B cell (primary cell): ENCODE measurements at regions not wholly inside any gene's neighbourhood (a gene's known extent, or its start where the extent isn't known, plus 50 kb on each side); places are given as distances from the start of the nearest gene placed in this dataset.

Experiments used
- ATAC-seq: fragments of 200-7000 bp; cut with Tn5 transposase; one replicate; pipeline ENCODE4 v1.10.0; 2021; ENCODE audit warnings: low read depth, mild to moderate bottlenecking, moderate number of reproducible peaks, moderate library complexity
- CTCF ChIA-PET: fragments of 350-600 bp; sonication (Branson Sonifier 250); formaldehyde crosslinking; loops from one replicate; lab custom pipeline; 2021; ENCODE audit warnings: antibody characterized with exemption, inconsistent platforms; lab: Charles Lee
- POLR2A ChIA-PET: fragments of 350-600 bp; sonication (Branson Sonifier 250); formaldehyde crosslinking; loops from one replicate; lab custom pipeline; 2021; ENCODE audit warnings: antibody characterized with exemption; lab: Charles Lee
- DNase-seq: peaks from one replicate; pipeline ENCODE4 v3.0.0; 2013
- H2AFZ ChIP-seq: 2 replicates; pipeline ENCODE4 v1.6.1; 2012; ENCODE audit warnings: mild to moderate bottlenecking, low read depth, low read length; ENCODE audit not compliant: insufficient read depth, poor library complexity, severe bottlenecking
- H3K27ac ChIP-seq, 2 donors: 1 replicate in 1 of 2; 2 replicates in 1 of 2; pipeline ENCODE4 v1.5.1; 2012 to 2013; ENCODE audit warnings: low read length in 2 of 2, mild to moderate bottlenecking in 2 of 2, moderate library complexity in 1 of 2
- H3K27me3 ChIP-seq, 4 experiments: fragments of 200-600 bp in 1 of 4; sonication (generic) in 1 of 4; replicated peaks in 1 of 4; 1 replicate in 2 of 4; 2 replicates in 2 of 4; pipeline versions ENCODE4 v1.6.1 to v1.7.0; 2013 to 2016; ENCODE audit warnings: low read length in 3 of 4, mild to moderate bottlenecking in 2 of 4, mixed read lengths in 1 of 4, moderate library complexity in 1 of 4; ENCODE audit not compliant: insufficient read depth in 4 of 4, control insufficient read depth in 3 of 4; ENCODE audit errors: control extremely low read depth in 1 of 4
- H3K36me3 ChIP-seq, 2 experiments: replicated peaks in 1 of 2; 1 replicate in 1 of 2; 2 replicates in 1 of 2; pipeline versions ENCODE4 v1.6.1 to v1.7.1; 2013; ENCODE audit warnings: low read length in 1 of 2; ENCODE audit not compliant: insufficient read depth in 2 of 2, control insufficient read depth in 1 of 2; ENCODE audit errors: control extremely low read depth in 1 of 2, extremely low read depth in 1 of 2
- H3K4me1 ChIP-seq, 2 donors: fragments of 200-600 bp in 1 of 2; sonication (generic) in 1 of 2; 1 replicate in 1 of 2; 2 replicates in 1 of 2; pipeline versions ENCODE4 v1.5.1 to v1.6.1; 2013 to 2017; ENCODE audit warnings: low read length in 2 of 2; ENCODE audit not compliant: control insufficient read depth in 2 of 2, insufficient read depth in 2 of 2
- H3K4me2 ChIP-seq: replicated peaks from 2 replicates; pipeline ENCODE3; 2012; ENCODE audit warnings: mild to moderate bottlenecking, low read depth, low read length; ENCODE audit not compliant: poor library complexity, severe bottlenecking
- H3K4me3 ChIP-seq, 5 experiments: fragments of 200-600 bp in 1 of 5; sonication (generic) in 1 of 5; 1 replicate in 3 of 5; 2 replicates in 2 of 5; pipeline versions ENCODE4 v1.5.1 to v1.7.0; 2011 to 2016; ENCODE audit warnings: low read length in 4 of 5, mild to moderate bottlenecking in 4 of 5, low read depth in 2 of 5, control low read depth in 1 of 5, moderate library complexity in 1 of 5; ENCODE audit not compliant: insufficient read depth in 1 of 5; ENCODE audit errors: control extremely low read depth in 1 of 5, extremely low read depth in 1 of 5
- H3K79me2 ChIP-seq: fragments of 200-600 bp; sonication (generic); one replicate; pipeline ENCODE4 v1.6.0; 2016; ENCODE audit warnings: low read length; ENCODE audit not compliant: control insufficient read depth, insufficient read depth
- H3K9ac ChIP-seq: fragments of 200-600 bp; sonication (generic); 2 replicates; pipeline ENCODE4 v1.6.1; 2017; ENCODE audit warnings: mild to moderate bottlenecking, low read length, moderate library complexity
- H3K9me3 ChIP-seq, 3 donors: one replicate each; pipeline versions ENCODE4 v1.6.1 to v1.7.1; 2013; ENCODE audit warnings: low read length in 2 of 3; ENCODE audit not compliant: control insufficient read depth in 2 of 3, insufficient read depth in 1 of 3; ENCODE audit errors: control extremely low read depth in 1 of 3
- H4K20me1 ChIP-seq: 2 replicates; pipeline ENCODE4 v1.6.0; 2012; ENCODE audit warnings: mild to moderate bottlenecking, low read length; ENCODE audit not compliant: insufficient read depth, control insufficient read depth, poor library complexity, severe bottlenecking
- H3K27ac Mint-ChIP-seq: one replicate; pipeline ENCODE4 v1.8.0; 2021; ENCODE audit warnings: mixed read lengths
- H3K27me3 Mint-ChIP-seq: one replicate; pipeline ENCODE4 v1.8.0; 2021; ENCODE audit warnings: mixed read lengths
- H3K4me1 Mint-ChIP-seq: one replicate; pipeline ENCODE4 v1.8.0; 2021; ENCODE audit warnings: mixed read lengths
- H3K4me3 Mint-ChIP-seq: one replicate; pipeline ENCODE4 v1.8.0; 2021; ENCODE audit warnings: mixed read lengths
- H3K9me3 Mint-ChIP-seq: one replicate; pipeline ENCODE4 v1.8.0; 2022; ENCODE audit warnings: mixed read lengths; ENCODE audit not compliant: insufficient read depth
- EZH2 ChIP-seq: IDR thresholded peaks from 2 replicates; pipeline ENCODE4 v1.6.1; 2012; ENCODE audit warnings: borderline replicate concordance, low read depth, mild to moderate bottlenecking, moderate library complexity, low read length; ENCODE audit not compliant: insufficient read depth, poor library complexity, severe bottlenecking
- WGBS: methylation state at CpG from one replicate; pipeline ENCODE4 v1.1.5; 2013; ENCODE audit warnings: missing lambda C conversion rate; ENCODE audit not compliant: insufficient coverage; 5-methylcytosine and 5-hydroxymethylcytosine counted together
- intact Hi-C: fragments of 100-400 bp; cut with micrococcal nuclease; formaldehyde crosslinking; loops from one replicate; pipeline ENCODE4 v1.10.0; 2022
- TF ChIP-seq, protein P1 (sequence below): fragments of 200-600 bp; IDR thresholded peaks from one replicate; pipeline ENCODE4 v1.8.0; 2022; ENCODE audit warnings: antibody characterized with exemption, mild to moderate bottlenecking

DNA sequence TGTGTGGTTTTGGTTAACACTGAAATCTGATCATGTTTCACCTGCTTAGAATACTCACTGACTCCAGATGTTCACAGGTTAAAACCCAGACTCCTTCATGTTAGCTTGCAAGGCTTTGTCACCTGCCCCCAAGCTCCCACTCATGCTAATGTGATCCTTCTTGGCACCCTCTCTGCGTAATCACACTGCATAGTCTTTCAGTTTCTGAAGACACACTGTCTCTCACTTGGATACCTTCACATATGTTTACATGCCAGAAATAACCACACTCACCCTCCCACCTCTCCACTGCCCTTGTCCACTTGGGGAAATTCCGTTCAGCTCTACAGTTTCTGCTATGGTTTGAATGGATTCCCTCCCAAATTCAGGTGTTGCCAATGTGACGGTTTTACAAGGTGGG, 234.7 kb upstream of the SASH1 start:
- H3K27ac Mint-ChIP-seq: no peak overlapping the region
- Histone ChIP-seq H3K9me3 (peaks cover 0 to 4% (median 0%) of the 10 kb centered on the region in 3 donors), H3K79me2 (no peaks in the 10 kb centered on the region), H2AFZ (no peak overlapping the region), H3K9ac (no peak overlapping the region), H3K27ac (no peak overlapping the region), H3K36me3 (no peaks in the 10 kb centered on the region), H3K27me3 (no peaks in the 10 kb centered on the region), H3K4me3 (no peak overlapping the region), H4K20me1 (no peaks in the 10 kb centered on the region), H3K4me2 (no peak overlapping the region), H3K4me1 (no peaks in the 10 kb centered on the region)
- CTCF ChIA-PET: no interaction called here
- H3K9me3 Mint-ChIP-seq: peaks cover 2% of the 10 kb centered on the region
- 90% methylated on average over 1 of the region's 3 CpGs for WGBS
- ATAC-seq (no peak), DNase-seq (no peak)
- no peaks in the 10 kb centered on the region for H3K4me1 Mint-ChIP-seq
- H3K4me3 Mint-ChIP-seq: no peak overlapping the region
- peaks cover 4% of the 10 kb centered on the region for H3K27me3 Mint-ChIP-seq
- TF ChIP-seq EZH2: no peak
- TF ChIP-seq, protein P1, sequence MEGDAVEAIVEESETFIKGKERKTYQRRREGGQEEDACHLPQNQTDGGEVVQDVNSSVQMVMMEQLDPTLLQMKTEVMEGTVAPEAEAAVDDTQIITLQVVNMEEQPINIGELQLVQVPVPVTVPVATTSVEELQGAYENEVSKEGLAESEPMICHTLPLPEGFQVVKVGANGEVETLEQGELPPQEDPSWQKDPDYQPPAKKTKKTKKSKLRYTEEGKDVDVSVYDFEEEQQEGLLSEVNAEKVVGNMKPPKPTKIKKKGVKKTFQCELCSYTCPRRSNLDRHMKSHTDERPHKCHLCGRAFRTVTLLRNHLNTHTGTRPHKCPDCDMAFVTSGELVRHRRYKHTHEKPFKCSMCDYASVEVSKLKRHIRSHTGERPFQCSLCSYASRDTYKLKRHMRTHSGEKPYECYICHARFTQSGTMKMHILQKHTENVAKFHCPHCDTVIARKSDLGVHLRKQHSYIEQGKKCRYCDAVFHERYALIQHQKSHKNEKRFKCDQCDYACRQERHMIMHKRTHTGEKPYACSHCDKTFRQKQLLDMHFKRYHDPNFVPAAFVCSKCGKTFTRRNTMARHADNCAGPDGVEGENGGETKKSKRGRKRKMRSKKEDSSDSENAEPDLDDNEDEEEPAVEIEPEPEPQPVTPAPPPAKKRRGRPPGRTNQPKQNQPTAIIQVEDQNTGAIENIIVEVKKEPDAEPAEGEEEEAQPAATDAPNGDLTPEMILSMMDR: no peak
- intact Hi-C loops: no loop called here
- POLR2A ChIA-PET: no interaction called here

DNA sequence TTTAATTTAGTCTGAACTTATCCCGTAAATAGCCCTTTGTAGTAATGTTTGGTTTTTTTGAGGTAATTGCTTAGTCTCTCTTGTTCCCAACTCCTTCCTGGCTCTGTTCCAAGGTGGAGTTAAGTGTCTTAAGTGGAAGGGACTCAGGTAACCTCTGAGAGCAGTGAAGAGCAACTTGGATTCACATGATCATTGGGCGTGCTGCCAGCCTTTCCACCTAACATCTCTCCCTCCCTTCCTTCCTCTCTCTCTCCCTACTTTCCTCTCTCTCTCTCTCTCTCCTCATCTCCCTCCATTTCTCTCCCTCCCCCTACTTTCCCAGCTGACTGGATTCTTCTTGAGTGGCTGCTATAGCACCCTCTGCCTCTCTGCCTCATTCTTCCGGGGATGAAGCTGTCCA, 232.9 kb upstream of the SASH1 start:
- Histone ChIP-seq H3K27ac (no peak overlapping the region), H3K9me3 (peaks cover 0 to 4% (median 0%) of the 10 kb centered on the region in 3 donors), H3K4me2 (no peak overlapping the region), H4K20me1 (no peaks in the 10 kb centered on the region), H2AFZ (no peak overlapping the region), H3K4me3 (no peak overlapping the region), H3K27me3 (no peaks in the 10 kb centered on the region), H3K79me2 (no peaks in the 10 kb centered on the region), H3K9ac (no peak overlapping the region), H3K36me3 (no peaks in the 10 kb centered on the region), H3K4me1 (no peaks in the 10 kb centered on the region)
- ATAC-seq: no peak
- intact Hi-C loops: no loop called here
- no peak overlapping the region for H3K4me3 Mint-ChIP-seq
- H3K9me3 Mint-ChIP-seq: peaks cover 2% of the 10 kb centered on the region
- H3K4me1 Mint-ChIP-seq: no peaks in the 10 kb centered on the region
- ChIA-PET CTCF (no interaction called here), POLR2A (no interaction called here)
- DNase-seq: no peak
- TF ChIP-seq EZH2: no peak
- TF ChIP-seq, protein P1: no peak
- WGBS: 100% methylated on average over 2 of the region's 3 CpGs
- no peak overlapping the region for H3K27ac Mint-ChIP-seq
- peaks cover 8% of the 10 kb centered on the region for H3K27me3 Mint-ChIP-seq
